ENCODE measurements at regions not wholly inside any gene's neighbourhood (a gene's known extent, or its start where the extent isn't known, plus 50 kb on each side); places are given as distances from the start of the nearest gene placed in this dataset.

- no peak for FAIRE-seq
- no peak for TF ChIP-seq CTCF (IDR thresholded peaks at IDR 0.05; ENCODE audit: insufficient read depth, low read length, severe bottlenecking)
- Histone ChIP-seq H3K36me3 (ENCODE audit: control insufficient read depth, insufficient read depth, low read length) (no peaks in the 10 kb centered on the region), H3K27me3 (ENCODE audit: control insufficient read depth, insufficient read depth, low read length) (no peaks in the 10 kb centered on the region), H3K4me3 (ENCODE audit: low read depth, low read length) (no peak overlapping the region)
- DNase-seq (ENCODE audit: low read depth) = no peak
These were observed 258.0 kb downstream of the PTBP2 start for GRCh38 chr1:96979304-96980268.

GRCh38 chr1:96980448-96980847, 258.9 kb downstream of the PTBP2 start:
- Histone ChIP-seq H3K4me3 (ENCODE audit: low read depth, low read length) (no peak overlapping the region), H3K36me3 (ENCODE audit: control insufficient read depth, insufficient read depth, low read length) (no peaks in the 10 kb centered on the region), H3K27me3 (ENCODE audit: control insufficient read depth, insufficient read depth, low read length) (no peaks in the 10 kb centered on the region)
- no peak for TF ChIP-seq CTCF (IDR thresholded peaks at IDR 0.05; ENCODE audit: insufficient read depth, low read length, severe bottlenecking)
- DNase-seq (ENCODE audit: low read depth) (no peak), FAIRE-seq (no peak)

GRCh38 chr1:96981181-96981580, 259.6 kb downstream of the PTBP2 start:
- no peak for FAIRE-seq
- no peaks in the 10 kb centered on the region for H3K27me3 ChIP-seq (ENCODE audit: control insufficient read depth, insufficient read depth, low read length)

GRCh38 chr1:96982118-96982517, 260.5 kb downstream of the PTBP2 start:
- FAIRE-seq (no peak), DNase-seq (ENCODE audit: low read depth) (no peak)
- no peak for TF ChIP-seq CTCF (IDR thresholded peaks at IDR 0.05; ENCODE audit: insufficient read depth, low read length, severe bottlenecking)
- H3K27me3 ChIP-seq (ENCODE audit: control insufficient read depth, insufficient read depth, low read length) = no peaks in the 10 kb centered on the region
- no peak overlapping the region for H3K4me3 ChIP-seq (ENCODE audit: low read depth, low read length)
- no peaks in the 10 kb centered on the region for H3K36me3 ChIP-seq (ENCODE audit: control insufficient read depth, insufficient read depth, low read length)

More at GRCh38 chr1:96981181-96981580, 259.6 kb downstream of the PTBP2 start:
- H3K4me3 ChIP-seq (ENCODE audit: low read depth, low read length) = no peak overlapping the region
- TF ChIP-seq CTCF (IDR thresholded peaks at IDR 0.05; ENCODE audit: insufficient read depth, low read length, severe bottlenecking) = no peak
- H3K36me3 ChIP-seq (ENCODE audit: control insufficient read depth, insufficient read depth, low read length) = no peaks in the 10 kb centered on the region
- DNase-seq (ENCODE audit: low read depth) = no peak

- no peaks in the 10 kb centered on the region for H3K36me3 ChIP-seq (ENCODE audit: control insufficient read depth, insufficient read depth, low read length)
- FAIRE-seq = no peak
- TF ChIP-seq CTCF (IDR thresholded peaks at IDR 0.05; ENCODE audit: insufficient read depth, low read length, severe bottlenecking) = no peak
- H3K4me3 ChIP-seq (ENCODE audit: low read depth, low read length) = no peak overlapping the region
- no peaks in the 10 kb centered on the region for H3K27me3 ChIP-seq (ENCODE audit: control insufficient read depth, insufficient read depth, low read length)
- no peak for DNase-seq (ENCODE audit: low read depth)
These were observed 262.3 kb downstream of the PTBP2 start for GRCh38 chr1:96983866-96984265.
